IMR-90 (cell line): ENCODE measurements at regions not wholly inside any gene's neighbourhood (a gene's known extent, or its start where the extent isn't known, plus 50 kb on each side); places are given as distances from the start of the nearest gene placed in this dataset.
"Not testable (repeated sequence)": the region's sequence is repeated elsewhere in the genome, so short reads cannot be mapped to it uniquely, and the experiment has no call there.

Source experiments
- ATAC-seq: fragments of 200-7000 bp; cut with Tn5 transposase; 2 replicates; pipeline ENCODE4 v1.9.1; 2020; ENCODE audit warnings: low read depth, mild to moderate bottlenecking, moderate library complexity
- BruUV-seq: library from RNA; stranded (reverse); fragments of 400-500 nt; replicated peaks from 2 replicates; lab custom pipeline; 2021; lab: Mats Ljungman, UMichigan
- CTCF ChIA-PET: fragments of 300-600 bp; formaldehyde crosslinking; extraction: SDS; loops from one replicate; lab custom pipeline; 2021; ENCODE audit warnings: antibody characterized with exemption; lab: Yijun Ruan, JAX
- POLR2A ChIA-PET: fragments of 300-600 bp; sonication (Branson Sonifier 250); formaldehyde crosslinking; loops from one replicate; lab custom pipeline; 2022; ENCODE audit warnings: antibody characterized with exemption; ENCODE audit not compliant: unreplicated experiment; lab: Charles Lee
- DNase-seq: peaks from one replicate; pipeline ENCODE4 v3.0.0; 2013
- H2AFZ ChIP-seq: replicated peaks from 2 replicates; pipeline ENCODE3; 2013; ENCODE audit warnings: low read length, mild to moderate bottlenecking; ENCODE audit not compliant: poor library complexity
- H2AK5ac ChIP-seq: 2 replicates; pipeline ENCODE4 v1.6.1; 2013; ENCODE audit warnings: low read depth, low read length, inconsistent platforms
- H2AK9ac ChIP-seq: replicated peaks from 2 replicates; pipeline ENCODE3; 2013; ENCODE audit warnings: mild to moderate bottlenecking, low read depth, low read length, moderate library complexity; ENCODE audit not compliant: poor library complexity
- H2BK120ac ChIP-seq: 2 replicates; pipeline ENCODE4 v1.6.1; 2013; ENCODE audit warnings: low read depth, low read length, inconsistent platforms
- H2BK15ac ChIP-seq: 3 replicates; pipeline ENCODE4 v1.6.1; 2013; ENCODE audit warnings: low read depth, low read length, inconsistent platforms
- H2BK20ac ChIP-seq: 2 replicates; pipeline ENCODE4 v1.6.1; 2013; ENCODE audit warnings: low read depth, mild to moderate bottlenecking, inconsistent platforms, low read length, moderate library complexity
- H2BK5ac ChIP-seq: 2 replicates; pipeline ENCODE4 v1.6.1; 2013; ENCODE audit warnings: mild to moderate bottlenecking, low read depth, low read length, inconsistent platforms; ENCODE audit not compliant: poor library complexity, severe bottlenecking
- H3K14ac ChIP-seq: replicated peaks from 2 replicates; pipeline ENCODE4 v1.6.1; 2013; ENCODE audit warnings: low read depth, low read length, inconsistent platforms
- H3K18ac ChIP-seq: 2 replicates; pipeline ENCODE4 v1.6.1; 2013; ENCODE audit warnings: low read depth, low read length, control low read depth
- H3K23ac ChIP-seq: 2 replicates; pipeline ENCODE4 v1.6.1; 2013; ENCODE audit warnings: low read depth, low read length, inconsistent platforms
- H3K27ac ChIP-seq: 2 replicates; pipeline ENCODE4 v1.5.1; 2013; ENCODE audit warnings: mild to moderate bottlenecking, control low read depth, low read length; ENCODE audit not compliant: insufficient read depth
- H3K27me3 ChIP-seq: 2 replicates; pipeline ENCODE4 v1.6.1; 2013; ENCODE audit warnings: low read length; ENCODE audit not compliant: control insufficient read depth, insufficient read depth
- H3K36me3 ChIP-seq: 2 replicates; pipeline ENCODE4 v1.6.1; 2013; ENCODE audit warnings: low read length, mixed read lengths; ENCODE audit not compliant: control insufficient read depth, insufficient read depth
- H3K4ac ChIP-seq: 2 replicates; pipeline ENCODE4 v1.6.1; 2013; ENCODE audit warnings: low read depth, low read length, inconsistent platforms
- H3K4me1 ChIP-seq: 2 replicates; pipeline ENCODE4 v1.6.1; 2013; ENCODE audit warnings: low read length, mixed read lengths; ENCODE audit not compliant: control insufficient read depth, insufficient read depth
- H3K4me2 ChIP-seq: 2 replicates; pipeline ENCODE4 v1.6.1; 2013; ENCODE audit warnings: low read depth, mild to moderate bottlenecking, control low read depth, low read length, moderate library complexity
- H3K4me3 ChIP-seq: 2 replicates; pipeline ENCODE4 v1.5.1; 2013; ENCODE audit warnings: low read depth, mild to moderate bottlenecking, control low read depth, low read length, moderate library complexity; ENCODE audit not compliant: insufficient read depth
- H3K56ac ChIP-seq: 2 replicates; pipeline ENCODE4 v1.6.1; 2013; ENCODE audit warnings: low read length, inconsistent platforms; ENCODE audit not compliant: insufficient read depth; ENCODE audit errors: extremely low read depth
- H3K79me1 ChIP-seq, 2 experiments: 2 replicates each; pipeline ENCODE4 v1.6.1; 2013; ENCODE audit warnings: low read length in 2 of 2, inconsistent platforms in 1 of 2, low read depth in 1 of 2
- H3K9ac ChIP-seq: 2 replicates; pipeline ENCODE4 v1.6.1; 2013; ENCODE audit warnings: low read depth, low read length, control low read depth
- H3K9me1 ChIP-seq: 2 replicates; pipeline ENCODE4 v1.6.1; 2013; ENCODE audit warnings: low read length, inconsistent platforms; ENCODE audit not compliant: insufficient read depth
- H3K9me3 ChIP-seq: 2 replicates; pipeline ENCODE4 v1.6.1; 2013; ENCODE audit warnings: low read length; ENCODE audit not compliant: control insufficient read depth, insufficient read depth
- H4K20me1 ChIP-seq: 2 replicates; pipeline ENCODE4 v1.6.1; 2013; ENCODE audit warnings: low read length, inconsistent platforms; ENCODE audit not compliant: insufficient read depth
- H4K5ac ChIP-seq: 2 replicates; pipeline ENCODE4 v1.6.1; 2013; ENCODE audit warnings: mild to moderate bottlenecking, low read depth, low read length, control low read depth
- H4K8ac ChIP-seq, 2 experiments: 2 replicates each; pipeline ENCODE4 v1.6.1; 2013; ENCODE audit warnings: low read depth in 2 of 2, low read length in 2 of 2, control low read depth in 1 of 2, inconsistent platforms in 1 of 2
- H4K91ac ChIP-seq: 2 replicates; pipeline ENCODE4 v1.6.1; 2013; ENCODE audit warnings: low read depth, low read length, inconsistent platforms; ENCODE audit not compliant: insufficient read depth
- CEBPB ChIP-seq: IDR thresholded peaks from 2 replicates; pipeline ENCODE4 v1.6.1; 2012; ENCODE audit warnings: low read depth, low read length, improper control_type of control experiment
- MAFK ChIP-seq: IDR thresholded peaks from 2 replicates; pipeline ENCODE4 v1.6.1; 2012; ENCODE audit warnings: low read depth, low read length, improper control_type of control experiment
- NFE2L2 ChIP-seq: fragments of 150-350 bp; IDR thresholded peaks from 2 replicates; pipeline ENCODE4 v1.6.1; 2016; ENCODE audit warnings: low read depth, mild to moderate bottlenecking, low read length
- RFX5 ChIP-seq: IDR thresholded peaks from 2 replicates; pipeline ENCODE4 v1.8.0; 2012; ENCODE audit warnings: low read depth, mild to moderate bottlenecking, low read length, moderate library complexity
- USF2 ChIP-seq: fragments of 150-350 bp; IDR thresholded peaks from 2 replicates; pipeline ENCODE4 v1.6.1; 2017; ENCODE audit warnings: mild to moderate bottlenecking, antibody characterized with exemption, low read length, low read depth
- WGBS, 2 experiments: methylation state at CpG; one replicate each; pipeline versions ENCODE4 v1.1.5 to v1.1.7; 2013; ENCODE audit warnings: missing lambda C conversion rate in 2 of 2; ENCODE audit not compliant: insufficient read length in 1 of 2; ENCODE audit errors: extremely low coverage in 2 of 2; 5-methylcytosine and 5-hydroxymethylcytosine counted together
- dilution Hi-C: fragments of 300-500 bp; cut with HindIII; formaldehyde crosslinking; loops from one replicate; pipeline ENCODE4 v1.14.3; 2018; ENCODE audit warnings: low sequenced_read_pairs; ENCODE audit not compliant: unreplicated experiment
- in situ Hi-C: fragments of 300-500 bp; cut with MboI; formaldehyde crosslinking; loops from 3 replicates; pipeline ENCODE4 v1.14.3; 2019; ENCODE audit warnings: low sequenced_read_pairs, inconsistent platforms, mixed read lengths
- intact Hi-C: fragments of 100-400 bp; cut with micrococcal nuclease; formaldehyde crosslinking; loops from 2 replicates; pipeline ENCODE4 v1.10.0; 2022

GRCh38 chr1:105467549-105467948 lies 1588.9 kb upstream of the PRMT6 start:
- Histone ChIP-seq H3K27ac (no peak overlapping the region), H3K9me1 (no peaks in the 10 kb centered on the region), H3K4me2 (no peak overlapping the region), H3K9me3 (peaks cover 1% of the 10 kb centered on the region; the same call in 1 of the 2 replicates), H3K56ac (no peak overlapping the region), H2BK5ac (no peak overlapping the region), H3K36me3 (no peaks in the 10 kb centered on the region), H2AK5ac (no peak overlapping the region), H2AK9ac (no peak overlapping the region), H3K4ac (no peak overlapping the region), H3K27me3 (no peaks in the 10 kb centered on the region), H4K8ac (no peak overlapping the region), H2BK20ac (no peak overlapping the region), H3K79me1 (no peaks in the 10 kb centered on the region), H3K4me3 (no peak overlapping the region), H4K91ac (no peak overlapping the region), H3K9ac (no peak overlapping the region), H2BK15ac (no peak overlapping the region), H2BK120ac (no peak overlapping the region), H3K14ac (no peak overlapping the region), H4K20me1 (no peaks in the 10 kb centered on the region), H3K4me1 (no peaks in the 10 kb centered on the region), H3K18ac (no peak overlapping the region), H4K5ac (no peak overlapping the region), H2AFZ (no peak overlapping the region), H3K23ac (no peak overlapping the region)
- POLR2A ChIA-PET, result no interaction called here
- no peak for TF ChIP-seq RFX5
- no peak for TF ChIP-seq MAFK
- TF ChIP-seq NFE2L2, result no peak
- TF ChIP-seq CEBPB, result no peak
- no peak for TF ChIP-seq USF2
- CTCF ChIA-PET, result no interaction called here
- DNase-seq, result no peak
- no TSS peak for BruUV-seq
- ATAC-seq, result no peak
- in situ Hi-C loops (no loop called here), intact Hi-C loops (no loop called here), dilution Hi-C loops (no loop called here)

- H3K14ac ChIP-seq, H3K18ac ChIP-seq, H2AFZ ChIP-seq, H3K9ac ChIP-seq, H2AK5ac ChIP-seq, H3K9me1 ChIP-seq, BruUV-seq, H3K4me1 ChIP-seq, H4K20me1 ChIP-seq, H3K27ac ChIP-seq, intact Hi-C loops, H3K79me1 ChIP-seq, H3K4me3 ChIP-seq, H2BK15ac ChIP-seq, H3K4me2 ChIP-seq, H3K27me3 ChIP-seq, H2BK120ac ChIP-seq, ATAC-seq, POLR2A ChIA-PET, H4K8ac ChIP-seq, H2BK5ac ChIP-seq, H2AK9ac ChIP-seq, H3K36me3 ChIP-seq, H4K91ac ChIP-seq, H3K23ac ChIP-seq, H3K4ac ChIP-seq, DNase-seq, H3K9me3 ChIP-seq, H2BK20ac ChIP-seq, H4K5ac ChIP-seq, H3K56ac ChIP-seq, dilution Hi-C loops, in situ Hi-C loops: not testable (repeated sequence)
- CTCF ChIA-PET, result interaction anchor here (0.6 kb wide), 1 partner anchor 111 kb away, joined by 5 read pairs; no protein-coding TSS in a partner anchor
- 40% methylated on average over 1 of the region's 7 CpGs; no CpG with 5 or more reads in 1 of the 2 experiments for WGBS, 2 experiments
Observed at GRCh38 chr1:105470541-105470940, 1585.9 kb upstream of the PRMT6 start.
